GM23338 (cell line): ENCODE measurements at regions not wholly inside any gene's neighbourhood (a gene's known extent, or its start where the extent isn't known, plus 50 kb on each side); places are given as distances from the start of the nearest gene placed in this dataset.

ENCODE experiments used
- ATAC-seq: fragments of 200-7000 bp; cut with Tn5 transposase; 3 replicates; pipeline ENCODE4 v1.9.1; 2020
- DNase-seq: peaks from one replicate; pipeline ENCODE4 v3.0.0-alpha.2; 2015; ENCODE audit warnings: low spot score
- H2AFZ ChIP-seq: fragments of 200-600 bp; sonication (generic); 2 replicates; pipeline ENCODE4 v1.8.0; 2016; ENCODE audit warnings: antibody characterized with exemption, mild to moderate bottlenecking, moderate library complexity
- H3F3A ChIP-seq: fragments of 200-600 bp; sonication (generic); replicated peaks from 2 replicates; pipeline ENCODE4 v1.8.0; 2017; ENCODE audit warnings: antibody characterized with exemption, mixed run types, low read depth
- H3K27ac ChIP-seq: fragments of 200-600 bp; sonication (generic); 2 replicates; pipeline ENCODE4 v1.6.1; 2016; ENCODE audit warnings: low read depth
- H3K27me3 ChIP-seq: fragments of 200-600 bp; sonication (generic); 2 replicates; pipeline ENCODE4 v1.8.0; 2016; ENCODE audit warnings: mild to moderate bottlenecking, mixed run types, moderate library complexity; ENCODE audit not compliant: insufficient read depth
- H3K36me3 ChIP-seq: fragments of 200-600 bp; sonication (generic); 2 replicates; pipeline ENCODE4 v1.8.0; 2016; ENCODE audit warnings: mild to moderate bottlenecking; ENCODE audit not compliant: insufficient read depth
- H3K4me1 ChIP-seq: fragments of 200-600 bp; sonication (generic); 2 replicates; pipeline ENCODE4 v1.8.0; 2016; ENCODE audit warnings: mild to moderate bottlenecking, moderate library complexity; ENCODE audit not compliant: insufficient read depth
- H3K4me2 ChIP-seq: fragments of 200-600 bp; sonication (generic); 2 replicates; pipeline ENCODE4 v1.7.1; 2017; ENCODE audit warnings: mixed run types
- H3K4me3 ChIP-seq: fragments of 200-600 bp; sonication (generic); 2 replicates; pipeline ENCODE4 v1.6.1; 2016; ENCODE audit warnings: mixed run types
- H3K79me2 ChIP-seq: fragments of 200-600 bp; sonication (generic); replicated peaks from 2 replicates; pipeline ENCODE4 v1.8.0; 2017; ENCODE audit warnings: mild to moderate bottlenecking; ENCODE audit not compliant: insufficient read depth
- H3K9me2 ChIP-seq: fragments of 200-600 bp; sonication (generic); 2 replicates; pipeline ENCODE4 v1.8.0; 2017; ENCODE audit not compliant: insufficient read depth
- H4K20me1 ChIP-seq: fragments of 200-600 bp; sonication (generic); replicated peaks from 2 replicates; pipeline ENCODE4 v1.8.0; 2017; ENCODE audit warnings: mild to moderate bottlenecking; ENCODE audit not compliant: insufficient read depth
- H3K27ac Mint-ChIP-seq: 2 replicates; pipeline ENCODE4 v1.8.0; 2020; ENCODE audit warnings: inconsistent platforms, mild to moderate bottlenecking, moderate library complexity, mixed read lengths
- H3K27me3 Mint-ChIP-seq: 3 replicates; pipeline ENCODE4 v1.8.0; 2022; ENCODE audit warnings: low read depth, mild to moderate bottlenecking, moderate library complexity, mixed read lengths, inconsistent platforms; ENCODE audit not compliant: insufficient read depth, poor library complexity
- H3K36me3 Mint-ChIP-seq: 3 replicates; pipeline ENCODE4 v1.8.0; 2021; ENCODE audit warnings: low read depth, mild to moderate bottlenecking, inconsistent platforms, moderate library complexity, mixed read lengths
- H3K4me1 Mint-ChIP-seq: 3 replicates; pipeline ENCODE4 v1.8.0; 2020; ENCODE audit warnings: mild to moderate bottlenecking, inconsistent platforms, mixed read lengths
- H3K4me3 Mint-ChIP-seq: 3 replicates; pipeline ENCODE4 v1.8.0; 2021; ENCODE audit warnings: moderate library complexity, mild to moderate bottlenecking, inconsistent platforms, mixed read lengths
- H3K9me3 Mint-ChIP-seq: 3 replicates; pipeline ENCODE4 v1.8.0; 2020; ENCODE audit warnings: moderate library complexity, mild to moderate bottlenecking, inconsistent platforms, mixed read lengths
- CREB1 ChIP-seq: fragments of 250-450 bp; sonication (Bioruptor Pico); IDR thresholded peaks from 2 replicates; pipeline ENCODE4 v1.5.0; 2020; ENCODE audit warnings: low read depth, mild to moderate bottlenecking, moderate library complexity
- EZH2 ChIP-seq: fragments of 200-600 bp; sonication (generic); IDR thresholded peaks from one replicate; pipeline ENCODE4 v1.8.0; 2017; ENCODE audit warnings: antibody characterized with exemption, mild to moderate bottlenecking, low read depth; ENCODE audit not compliant: unreplicated experiment
- EZH2phosphoT487 ChIP-seq: fragments of 200-600 bp; sonication (generic); IDR thresholded peaks from one replicate; pipeline ENCODE4 v1.8.1; 2018; ENCODE audit warnings: antibody characterized with exemption; ENCODE audit not compliant: unreplicated experiment
- JUNB ChIP-seq: IDR thresholded peaks from one replicate; pipeline ENCODE4 v1.6.1; 2016; ENCODE audit warnings: antibody characterized with exemption; ENCODE audit not compliant: unreplicated experiment
- NANOG ChIP-seq: IDR thresholded peaks from 2 replicates; pipeline ENCODE4 v1.6.1; 2016; ENCODE audit warnings: antibody characterized with exemption, borderline replicate concordance
- POLR2AphosphoS5 ChIP-seq: IDR thresholded peaks from 2 replicates; pipeline ENCODE4 v1.6.1; 2016; ENCODE audit warnings: antibody characterized with exemption, low read depth
- STAT1 ChIP-seq: IDR thresholded peaks from one replicate; pipeline ENCODE4 v1.6.1; 2016; ENCODE audit warnings: antibody characterized with exemption; ENCODE audit not compliant: unreplicated experiment
- ZNF114 ChIP-seq: fragments of 250-450 bp; sonication (Bioruptor Pico); IDR thresholded peaks from 2 replicates; pipeline ENCODE4 v1.5.0; 2020; ENCODE audit warnings: mild to moderate bottlenecking, moderate library complexity
- ZNF331 ChIP-seq: fragments of 250-450 bp; sonication (Bioruptor Pico); IDR thresholded peaks from 2 replicates; pipeline ENCODE4 v1.5.0; 2020; ENCODE audit warnings: low read depth, mild to moderate bottlenecking, moderate library complexity
- TF ChIP-seq, protein P1 (sequence below): fragments of 250-450 bp; sonication (Bioruptor Pico); IDR thresholded peaks from 2 replicates; pipeline ENCODE4 v1.5.0; 2020; ENCODE audit warnings: mild to moderate bottlenecking, moderate library complexity
- TF ChIP-seq, protein P2 (sequence below): IDR thresholded peaks from 2 replicates; pipeline ENCODE4 v1.6.1; 2016; ENCODE audit warnings: antibody characterized with exemption
- TF ChIP-seq, protein P3 (sequence below): IDR thresholded peaks from one replicate; pipeline ENCODE4 v1.6.1; 2018; ENCODE audit warnings: antibody characterized with exemption; ENCODE audit not compliant: unreplicated experiment
- TF ChIP-seq, protein P4 (sequence below), 2 experiments: fragments of 200-600 bp in 1 of 2; sonication (generic) in 1 of 2; conservative IDR thresholded peaks; 2 replicates each; pipeline versions ENCODE4 v1.5.1 to v1.6.1; 2016 to 2017; ENCODE audit warnings: antibody characterized with exemption in 2 of 2, low read depth in 2 of 2, mild to moderate bottlenecking in 2 of 2, moderate library complexity in 1 of 2

DNA sequence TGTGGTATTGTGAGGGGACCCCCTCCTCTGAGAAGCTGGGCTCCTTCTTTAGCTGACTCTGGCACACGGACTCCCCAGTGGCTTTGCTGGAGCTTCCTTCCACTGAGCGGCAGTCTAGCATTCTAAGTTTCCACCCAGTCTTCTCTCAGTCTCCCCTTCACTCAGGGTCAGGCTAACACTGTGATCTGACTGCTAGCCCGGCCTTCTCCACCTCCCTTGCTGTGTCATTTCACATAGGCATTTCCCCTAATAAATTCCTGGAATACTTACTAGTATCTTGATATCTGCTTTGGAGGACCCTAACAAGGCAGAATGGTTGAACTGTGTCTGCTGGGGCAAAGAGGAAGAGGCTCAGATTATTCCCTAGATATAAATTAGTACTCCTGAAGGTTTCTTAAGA is 106.2 kb upstream of the THBS1 start (continued):
- TF ChIP-seq EZH2phosphoT487 = no peak
- no peak for TF ChIP-seq ZNF114 (CRISPR knock-in tag)
- TF ChIP-seq POLR2AphosphoS5 = no peak
- no peak for TF ChIP-seq CREB1 (CRISPR knock-in tag)

DNA sequence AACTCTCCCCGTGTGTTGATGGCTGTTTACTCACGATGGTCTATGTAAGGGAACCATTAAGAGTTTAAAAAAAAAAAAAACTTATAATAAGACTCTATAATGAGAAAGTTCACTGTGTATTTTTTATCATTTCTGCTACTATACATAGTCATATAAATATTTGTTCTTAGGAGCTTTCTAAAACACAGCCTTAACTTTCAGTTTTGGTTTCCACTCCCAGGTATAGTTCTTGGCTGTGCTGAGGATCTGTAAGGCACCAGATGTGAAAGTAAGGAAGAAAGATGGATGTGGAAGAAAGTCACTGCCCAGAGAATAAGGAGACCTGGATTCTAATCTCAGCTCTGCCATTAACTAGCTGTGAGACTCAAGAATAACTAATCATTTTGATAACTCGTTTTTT is 101.9 kb upstream of the THBS1 start:
- Mint-ChIP-seq H3K27me3 (no peaks in the 10 kb centered on the region), H3K9me3 (no peaks in the 10 kb centered on the region), H3K36me3 (no peaks in the 10 kb centered on the region), H3K27ac (no peak overlapping the region), H3K4me3 (no peak overlapping the region), H3K4me1 (no peaks in the 10 kb centered on the region)
- no peak overlapping the region for H3K4me2 ChIP-seq
- no peaks in the 10 kb centered on the region for H3F3A ChIP-seq
- H2AFZ ChIP-seq = no peak overlapping the region
- ATAC-seq = no peak
- H3K79me2 ChIP-seq = no peaks in the 10 kb centered on the region
- no peaks in the 10 kb centered on the region for H4K20me1 ChIP-seq
- no peaks in the 10 kb centered on the region for H3K36me3 ChIP-seq
- no peaks in the 10 kb centered on the region for H3K4me1 ChIP-seq
- no peak for DNase-seq
- H3K27ac ChIP-seq = no peak overlapping the region
- TF ChIP-seq JUNB (no peak), CREB1 (CRISPR knock-in tag) (no peak), STAT1 (no peak), EZH2phosphoT487 (no peak), EZH2 (no peak), NANOG (no peak), POLR2AphosphoS5 (no peak), ZNF331 (no peak), ZNF114 (CRISPR knock-in tag) (no peak)
- TF ChIP-seq, protein P1, sequence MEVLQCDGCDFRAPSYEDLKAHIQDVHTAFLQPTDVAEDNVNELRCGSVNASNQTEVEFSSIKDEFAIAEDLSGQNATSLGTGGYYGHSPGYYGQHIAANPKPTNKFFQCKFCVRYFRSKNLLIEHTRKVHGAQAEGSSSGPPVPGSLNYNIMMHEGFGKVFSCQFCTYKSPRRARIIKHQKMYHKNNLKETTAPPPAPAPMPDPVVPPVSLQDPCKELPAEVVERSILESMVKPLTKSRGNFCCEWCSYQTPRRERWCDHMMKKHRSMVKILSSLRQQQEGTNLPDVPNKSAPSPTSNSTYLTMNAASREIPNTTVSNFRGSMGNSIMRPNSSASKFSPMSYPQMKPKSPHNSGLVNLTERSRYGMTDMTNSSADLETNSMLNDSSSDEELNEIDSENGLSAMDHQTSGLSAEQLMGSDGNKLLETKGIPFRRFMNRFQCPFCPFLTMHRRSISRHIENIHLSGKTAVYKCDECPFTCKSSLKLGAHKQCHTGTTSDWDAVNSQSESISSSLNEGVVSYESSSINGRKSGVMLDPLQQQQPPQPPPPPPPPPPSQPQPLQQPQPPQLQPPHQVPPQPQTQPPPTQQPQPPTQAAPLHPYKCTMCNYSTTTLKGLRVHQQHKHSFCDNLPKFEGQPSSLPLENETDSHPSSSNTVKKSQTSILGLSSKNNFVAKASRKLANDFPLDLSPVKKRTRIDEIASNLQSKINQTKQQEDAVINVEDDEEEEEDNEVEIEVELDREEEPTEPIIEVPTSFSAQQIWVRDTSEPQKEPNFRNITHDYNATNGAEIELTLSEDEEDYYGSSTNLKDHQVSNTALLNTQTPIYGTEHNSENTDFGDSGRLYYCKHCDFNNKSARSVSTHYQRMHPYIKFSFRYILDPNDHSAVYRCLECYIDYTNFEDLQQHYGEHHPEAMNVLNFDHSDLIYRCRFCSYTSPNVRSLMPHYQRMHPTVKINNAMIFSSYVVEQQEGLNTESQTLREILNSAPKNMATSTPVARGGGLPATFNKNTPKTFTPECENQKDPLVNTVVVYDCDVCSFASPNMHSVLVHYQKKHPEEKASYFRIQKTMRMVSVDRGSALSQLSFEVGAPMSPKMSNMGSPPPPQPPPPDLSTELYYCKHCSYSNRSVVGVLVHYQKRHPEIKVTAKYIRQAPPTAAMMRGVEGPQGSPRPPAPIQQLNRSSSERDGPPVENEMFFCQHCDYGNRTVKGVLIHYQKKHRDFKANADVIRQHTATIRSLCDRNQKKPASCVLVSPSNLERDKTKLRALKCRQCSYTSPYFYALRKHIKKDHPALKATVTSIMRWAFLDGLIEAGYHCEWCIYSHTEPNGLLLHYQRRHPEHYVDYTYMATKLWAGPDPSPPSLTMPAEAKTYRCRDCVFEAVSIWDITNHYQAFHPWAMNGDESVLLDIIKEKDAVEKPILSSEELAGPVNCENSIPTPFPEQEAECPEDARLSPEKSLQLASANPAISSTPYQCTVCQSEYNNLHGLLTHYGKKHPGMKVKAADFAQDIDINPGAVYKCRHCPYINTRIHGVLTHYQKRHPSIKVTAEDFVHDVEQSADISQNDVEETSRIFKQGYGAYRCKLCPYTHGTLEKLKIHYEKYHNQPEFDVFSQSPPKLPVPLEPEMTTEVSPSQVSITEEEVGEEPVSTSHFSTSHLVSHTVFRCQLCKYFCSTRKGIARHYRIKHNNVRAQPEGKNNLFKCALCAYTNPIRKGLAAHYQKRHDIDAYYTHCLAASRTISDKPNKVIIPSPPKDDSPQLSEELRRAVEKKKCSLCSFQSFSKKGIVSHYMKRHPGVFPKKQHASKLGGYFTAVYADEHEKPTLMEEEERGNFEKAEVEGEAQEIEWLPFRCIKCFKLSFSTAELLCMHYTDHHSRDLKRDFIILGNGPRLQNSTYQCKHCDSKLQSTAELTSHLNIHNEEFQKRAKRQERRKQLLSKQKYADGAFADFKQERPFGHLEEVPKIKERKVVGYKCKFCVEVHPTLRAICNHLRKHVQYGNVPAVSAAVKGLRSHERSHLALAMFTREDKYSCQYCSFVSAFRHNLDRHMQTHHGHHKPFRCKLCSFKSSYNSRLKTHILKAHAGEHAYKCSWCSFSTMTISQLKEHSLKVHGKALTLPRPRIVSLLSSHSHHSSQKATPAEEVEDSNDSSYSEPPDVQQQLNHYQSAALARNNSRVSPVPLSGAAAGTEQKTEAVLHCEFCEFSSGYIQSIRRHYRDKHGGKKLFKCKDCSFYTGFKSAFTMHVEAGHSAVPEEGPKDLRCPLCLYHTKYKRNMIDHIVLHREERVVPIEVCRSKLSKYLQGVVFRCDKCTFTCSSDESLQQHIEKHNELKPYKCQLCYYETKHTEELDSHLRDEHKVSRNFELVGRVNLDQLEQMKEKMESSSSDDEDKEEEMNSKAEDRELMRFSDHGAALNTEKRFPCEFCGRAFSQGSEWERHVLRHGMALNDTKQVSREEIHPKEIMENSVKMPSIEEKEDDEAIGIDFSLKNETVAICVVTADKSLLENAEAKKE = no peak
- TF ChIP-seq, protein P2, sequence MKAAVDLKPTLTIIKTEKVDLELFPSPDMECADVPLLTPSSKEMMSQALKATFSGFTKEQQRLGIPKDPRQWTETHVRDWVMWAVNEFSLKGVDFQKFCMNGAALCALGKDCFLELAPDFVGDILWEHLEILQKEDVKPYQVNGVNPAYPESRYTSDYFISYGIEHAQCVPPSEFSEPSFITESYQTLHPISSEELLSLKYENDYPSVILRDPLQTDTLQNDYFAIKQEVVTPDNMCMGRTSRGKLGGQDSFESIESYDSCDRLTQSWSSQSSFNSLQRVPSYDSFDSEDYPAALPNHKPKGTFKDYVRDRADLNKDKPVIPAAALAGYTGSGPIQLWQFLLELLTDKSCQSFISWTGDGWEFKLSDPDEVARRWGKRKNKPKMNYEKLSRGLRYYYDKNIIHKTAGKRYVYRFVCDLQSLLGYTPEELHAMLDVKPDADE = no peak
- TF ChIP-seq, protein P3, sequence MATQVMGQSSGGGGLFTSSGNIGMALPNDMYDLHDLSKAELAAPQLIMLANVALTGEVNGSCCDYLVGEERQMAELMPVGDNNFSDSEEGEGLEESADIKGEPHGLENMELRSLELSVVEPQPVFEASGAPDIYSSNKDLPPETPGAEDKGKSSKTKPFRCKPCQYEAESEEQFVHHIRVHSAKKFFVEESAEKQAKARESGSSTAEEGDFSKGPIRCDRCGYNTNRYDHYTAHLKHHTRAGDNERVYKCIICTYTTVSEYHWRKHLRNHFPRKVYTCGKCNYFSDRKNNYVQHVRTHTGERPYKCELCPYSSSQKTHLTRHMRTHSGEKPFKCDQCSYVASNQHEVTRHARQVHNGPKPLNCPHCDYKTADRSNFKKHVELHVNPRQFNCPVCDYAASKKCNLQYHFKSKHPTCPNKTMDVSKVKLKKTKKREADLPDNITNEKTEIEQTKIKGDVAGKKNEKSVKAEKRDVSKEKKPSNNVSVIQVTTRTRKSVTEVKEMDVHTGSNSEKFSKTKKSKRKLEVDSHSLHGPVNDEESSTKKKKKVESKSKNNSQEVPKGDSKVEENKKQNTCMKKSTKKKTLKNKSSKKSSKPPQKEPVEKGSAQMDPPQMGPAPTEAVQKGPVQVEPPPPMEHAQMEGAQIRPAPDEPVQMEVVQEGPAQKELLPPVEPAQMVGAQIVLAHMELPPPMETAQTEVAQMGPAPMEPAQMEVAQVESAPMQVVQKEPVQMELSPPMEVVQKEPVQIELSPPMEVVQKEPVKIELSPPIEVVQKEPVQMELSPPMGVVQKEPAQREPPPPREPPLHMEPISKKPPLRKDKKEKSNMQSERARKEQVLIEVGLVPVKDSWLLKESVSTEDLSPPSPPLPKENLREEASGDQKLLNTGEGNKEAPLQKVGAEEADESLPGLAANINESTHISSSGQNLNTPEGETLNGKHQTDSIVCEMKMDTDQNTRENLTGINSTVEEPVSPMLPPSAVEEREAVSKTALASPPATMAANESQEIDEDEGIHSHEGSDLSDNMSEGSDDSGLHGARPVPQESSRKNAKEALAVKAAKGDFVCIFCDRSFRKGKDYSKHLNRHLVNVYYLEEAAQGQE = no peak
- TF ChIP-seq, protein P4, sequence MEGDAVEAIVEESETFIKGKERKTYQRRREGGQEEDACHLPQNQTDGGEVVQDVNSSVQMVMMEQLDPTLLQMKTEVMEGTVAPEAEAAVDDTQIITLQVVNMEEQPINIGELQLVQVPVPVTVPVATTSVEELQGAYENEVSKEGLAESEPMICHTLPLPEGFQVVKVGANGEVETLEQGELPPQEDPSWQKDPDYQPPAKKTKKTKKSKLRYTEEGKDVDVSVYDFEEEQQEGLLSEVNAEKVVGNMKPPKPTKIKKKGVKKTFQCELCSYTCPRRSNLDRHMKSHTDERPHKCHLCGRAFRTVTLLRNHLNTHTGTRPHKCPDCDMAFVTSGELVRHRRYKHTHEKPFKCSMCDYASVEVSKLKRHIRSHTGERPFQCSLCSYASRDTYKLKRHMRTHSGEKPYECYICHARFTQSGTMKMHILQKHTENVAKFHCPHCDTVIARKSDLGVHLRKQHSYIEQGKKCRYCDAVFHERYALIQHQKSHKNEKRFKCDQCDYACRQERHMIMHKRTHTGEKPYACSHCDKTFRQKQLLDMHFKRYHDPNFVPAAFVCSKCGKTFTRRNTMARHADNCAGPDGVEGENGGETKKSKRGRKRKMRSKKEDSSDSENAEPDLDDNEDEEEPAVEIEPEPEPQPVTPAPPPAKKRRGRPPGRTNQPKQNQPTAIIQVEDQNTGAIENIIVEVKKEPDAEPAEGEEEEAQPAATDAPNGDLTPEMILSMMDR (conservative IDR thresholded peaks at IDR 0.05; ENCODE audit: low read depth in 2 of 2) = no peak
- H3K9me2 ChIP-seq = no peaks in the 10 kb centered on the region
- H3K27me3 ChIP-seq = no peaks in the 10 kb centered on the region
- H3K4me3 ChIP-seq = no peak overlapping the region
